DMS114 treated with DMSO at 0.1 percent for 48 hours (cell line): ENCODE measurements at regions not wholly inside any gene's neighbourhood (a gene's known extent, or its start where the extent isn't known, plus 50 kb on each side); places are given as distances from the start of the nearest gene placed in this dataset.

Experiments
- DNase-seq: peaks from one replicate; lab custom pipeline; 2025; ENCODE audit not compliant: unreplicated experiment; lab: John Stamatoyannopoulos, UW

DNA sequence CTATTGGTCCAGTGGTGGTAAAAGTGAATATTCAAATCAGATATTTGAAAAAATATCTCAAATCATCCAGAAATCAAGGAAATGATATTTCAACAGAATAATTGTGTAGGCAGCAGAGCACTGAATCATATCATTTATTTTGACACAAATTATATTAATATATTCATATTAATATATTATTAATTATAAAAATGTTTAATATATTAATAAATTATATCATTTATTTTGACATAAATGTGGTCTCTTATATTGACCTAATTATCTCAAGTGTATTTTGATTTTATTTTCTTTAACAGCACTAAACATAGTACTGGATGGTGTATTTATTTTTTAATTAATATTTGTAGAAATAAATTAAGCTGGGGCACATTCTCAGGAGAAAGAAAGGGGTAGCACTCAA, 257.7 kb upstream of the THBS1 start:
- DNase-seq = no peak

GRCh38 chr15:39323706-39324105, 257.2 kb upstream of the THBS1 start:
- DNase-seq = no peak

GRCh38 chr15:39326306-39326975, 254.4 kb upstream of the THBS1 start:
- no peak for DNase-seq

- DNase-seq = no peak
Observed at GRCh38 chr15:39327005-39327730, 253.7 kb upstream of the THBS1 start.

DNA sequence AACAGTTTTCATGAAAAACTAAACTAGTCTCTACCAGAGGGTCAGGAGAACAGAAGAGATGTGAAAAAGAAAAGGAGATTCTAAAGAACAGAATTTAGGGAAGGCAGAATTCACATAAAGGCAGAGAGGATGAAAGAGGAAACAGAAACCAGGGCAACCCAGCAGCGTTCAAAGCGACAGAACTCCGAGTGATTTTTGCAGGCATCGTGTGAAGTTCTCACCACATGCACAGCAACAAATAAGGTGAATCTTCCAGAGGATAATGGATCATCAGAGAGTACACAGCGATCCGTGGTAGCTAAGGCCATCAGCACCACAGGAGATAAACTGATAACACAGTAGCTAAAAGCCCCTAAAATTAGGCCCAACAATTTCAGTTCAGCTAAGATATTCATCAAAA, 250.8 kb upstream of the THBS1 start:
- no peak for DNase-seq

DNA sequence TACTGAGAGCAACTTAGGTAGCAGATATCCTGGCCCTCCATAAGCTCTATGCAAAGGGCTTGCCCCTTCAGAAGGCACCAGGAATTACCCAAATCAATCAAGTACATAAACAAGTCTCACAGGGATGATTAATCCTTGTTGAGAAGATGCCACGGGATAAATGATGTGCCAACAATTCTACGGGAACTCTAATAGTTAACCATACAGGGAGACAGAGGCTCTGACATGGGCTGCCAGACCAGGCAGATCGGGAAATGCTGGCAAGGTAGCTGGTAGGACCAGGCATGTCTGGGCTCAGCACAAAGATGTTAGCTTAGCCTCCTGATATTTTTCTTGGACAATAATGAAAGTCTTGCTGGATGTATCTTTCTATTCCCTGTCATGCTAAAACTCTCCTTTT, 249.3 kb upstream of the THBS1 start:
- DNase-seq = no peak

- DNase-seq = no peak
Observed at GRCh38 chr15:39332846-39333245, 248.0 kb upstream of the THBS1 start.

DNA sequence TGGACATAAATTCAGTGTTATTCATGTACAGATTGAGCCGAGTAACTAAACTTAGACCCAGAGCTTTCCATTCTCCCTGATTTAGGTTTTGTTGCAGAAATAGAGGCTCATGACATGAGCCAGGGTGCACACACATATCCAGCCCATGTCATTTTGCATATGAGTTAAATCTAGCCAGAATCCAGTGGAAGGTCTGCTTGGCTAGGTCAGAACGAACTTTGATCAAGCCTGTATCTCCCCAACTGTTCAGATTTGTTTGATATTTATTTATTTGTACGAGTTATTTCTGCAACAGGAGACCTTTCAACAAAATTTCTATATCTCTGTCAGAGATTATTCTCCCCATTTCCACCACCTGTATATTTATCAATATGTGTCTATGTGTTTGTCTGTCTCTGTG, 247.5 kb upstream of the THBS1 start:
- no peak for DNase-seq

GRCh38 chr15:39333896-39334295, 247.0 kb upstream of the THBS1 start:
- DNase-seq = no peak

DNA sequence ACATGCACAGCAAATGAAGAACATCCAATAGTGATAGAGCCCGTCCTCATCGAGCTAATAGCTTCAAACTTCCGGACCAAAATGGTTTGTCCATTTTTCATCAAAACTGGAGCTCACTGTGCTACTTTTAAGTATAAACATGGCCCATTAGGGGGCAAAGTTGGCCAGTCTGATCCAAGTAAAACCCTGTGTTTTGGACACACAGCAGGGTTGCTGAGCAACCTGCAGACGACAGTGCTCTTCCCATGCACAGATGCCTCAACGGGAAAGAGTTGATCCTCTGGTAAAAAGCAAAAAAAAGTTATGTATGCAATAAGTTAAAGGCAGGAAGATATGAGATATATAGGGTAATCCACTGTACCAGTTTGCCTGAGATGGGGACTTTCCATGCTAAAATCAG, 244.0 kb upstream of the THBS1 start:
- DNase-seq = no peak

DNA sequence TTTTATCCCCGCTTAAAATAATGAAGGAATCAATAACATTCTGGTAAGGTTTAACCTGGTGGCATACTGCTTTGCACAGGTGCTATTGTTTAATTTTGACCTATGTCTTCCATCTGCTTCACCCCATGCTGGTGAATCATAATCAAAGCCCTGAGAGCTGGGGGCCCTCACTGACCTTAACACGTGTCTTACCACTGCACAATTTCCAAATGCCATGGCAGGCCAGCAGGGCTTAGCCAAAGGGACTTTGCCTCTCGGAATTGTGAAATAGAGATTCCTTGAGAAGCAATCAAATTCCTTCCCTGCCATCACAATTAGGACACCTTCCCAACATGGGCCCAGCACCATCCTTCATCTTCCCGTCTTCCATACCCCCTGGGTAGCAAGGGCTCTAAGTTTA, 242.6 kb upstream of the THBS1 start:
- DNase-seq = no peak

DNA sequence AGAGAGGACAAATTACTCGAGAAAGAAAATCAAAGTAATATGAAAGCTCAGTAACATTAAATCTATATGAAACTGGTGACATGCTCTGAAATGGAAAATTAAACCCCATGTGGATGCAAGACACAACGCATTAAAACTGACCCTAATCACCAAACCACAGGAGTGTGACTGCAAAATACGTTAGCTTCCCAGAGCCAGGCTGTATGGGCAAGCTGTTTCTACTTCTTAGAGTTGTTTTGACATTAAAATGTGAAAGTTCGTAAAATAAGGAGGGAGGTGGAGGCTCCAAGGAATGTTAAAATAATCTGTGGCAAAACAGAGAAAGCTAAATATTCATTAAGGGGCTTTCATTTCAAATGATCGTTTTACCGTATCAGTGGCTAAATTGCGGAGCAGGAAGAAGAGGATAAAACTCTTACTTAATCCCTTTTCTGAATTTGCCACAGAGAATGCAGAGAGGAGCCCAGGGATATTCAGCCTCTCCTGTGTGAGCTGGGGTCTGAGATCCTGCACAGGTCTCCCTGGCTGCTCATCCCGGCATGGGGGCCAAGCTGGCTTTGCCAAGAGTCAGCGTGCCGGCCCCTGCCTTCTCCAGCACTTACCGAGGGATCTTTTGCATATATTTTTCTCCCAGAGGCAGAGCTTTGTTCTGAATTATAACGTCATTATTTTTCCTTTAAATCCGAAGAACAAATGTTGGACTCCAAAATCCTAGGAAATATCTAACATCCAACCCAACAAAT, 239.8 kb upstream of the THBS1 start:
- DNase-seq = no peak

GRCh38 chr15:39344662-39345141, 236.2 kb upstream of the THBS1 start:
- DNase-seq = no peak

DNA sequence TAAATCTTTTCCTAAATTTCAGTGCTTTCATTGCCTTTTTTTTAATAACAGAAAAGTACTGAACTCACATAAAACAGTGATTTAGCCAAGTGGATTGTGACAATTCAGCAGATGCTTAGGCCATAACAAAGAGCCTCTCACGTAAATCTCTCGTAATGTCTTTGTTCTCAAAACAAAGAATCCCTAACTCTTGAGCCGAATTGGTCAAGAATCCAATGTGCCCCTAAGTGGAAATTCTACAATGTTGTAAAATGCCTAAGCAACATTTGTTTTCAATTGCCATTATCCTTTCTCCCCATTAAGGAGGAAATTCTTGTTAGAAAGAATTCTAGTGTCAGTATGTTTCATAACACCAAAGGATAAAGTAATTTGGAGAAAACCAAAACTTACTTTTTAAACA, 235.7 kb upstream of the THBS1 start:
- DNase-seq = no peak

- no peak for DNase-seq
Observed at GRCh38 chr15:39347453-39347852, 233.4 kb upstream of the THBS1 start.

GRCh38 chr15:39350785-39351184, 230.1 kb upstream of the THBS1 start:
- DNase-seq = no peak

DNA sequence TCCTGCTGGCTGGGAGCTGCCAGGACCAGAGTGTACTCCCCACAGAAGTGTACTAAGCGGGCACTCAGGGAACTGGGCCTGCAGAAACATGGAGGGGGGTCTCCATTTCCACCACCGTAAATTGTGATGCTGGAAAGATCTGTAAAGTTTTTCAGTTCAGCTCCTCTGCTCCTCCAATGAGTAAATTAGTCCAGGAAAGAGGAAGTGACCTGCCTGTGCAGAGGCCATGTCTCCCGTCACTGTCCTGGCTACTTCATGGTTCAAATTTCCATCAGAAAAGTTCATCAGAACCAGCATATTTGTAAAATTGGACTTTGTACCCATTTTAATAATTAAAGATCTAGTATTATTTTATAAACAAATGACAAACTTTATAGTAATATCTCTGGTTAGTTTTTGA, 226.7 kb upstream of the THBS1 start:
- DNase-seq = no peak

DNA sequence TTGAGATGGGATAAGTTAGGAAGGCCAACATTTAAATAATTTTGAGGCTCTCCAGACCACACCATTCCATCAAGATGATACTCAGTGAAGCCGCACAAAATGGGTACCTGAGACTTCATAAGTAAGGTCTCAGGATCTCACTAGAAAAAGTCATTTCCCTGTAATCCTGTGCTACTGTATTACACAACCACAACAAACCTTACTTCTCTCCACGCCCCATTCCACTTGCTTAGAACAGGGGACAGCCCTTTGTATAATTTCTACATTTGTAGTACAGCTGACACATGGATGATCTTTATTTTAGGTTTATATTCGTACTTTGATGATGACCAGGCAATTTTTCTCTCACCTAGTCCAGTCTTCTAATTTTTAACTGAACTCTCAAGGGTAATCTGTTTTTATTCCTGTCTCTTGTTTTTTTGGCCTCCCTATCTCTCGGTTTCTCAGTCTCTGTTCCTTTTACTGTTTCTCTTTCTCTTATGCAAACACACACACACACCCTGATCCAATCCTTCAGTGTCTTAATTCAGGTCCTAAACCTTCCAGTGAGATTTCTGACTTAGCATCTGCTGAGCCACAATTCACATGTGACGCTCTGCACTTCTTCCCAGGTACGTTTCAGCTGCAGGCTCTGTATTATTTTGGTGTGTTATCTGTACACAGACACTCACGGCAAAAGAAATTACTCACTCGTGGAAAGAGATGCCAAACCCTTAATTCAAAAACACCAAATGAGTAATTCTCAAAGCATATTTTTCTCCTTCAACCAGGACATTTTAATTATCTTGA, 223.2 kb upstream of the THBS1 start:
- no peak for DNase-seq

GRCh38 chr15:39358441-39359041, 222.3 kb upstream of the THBS1 start:
- no peak for DNase-seq

- DNase-seq = no peak
Observed at GRCh38 chr15:39359771-39360170, 221.1 kb upstream of the THBS1 start.

- no peak for DNase-seq
Observed at GRCh38 chr15:39360452-39360851, 220.4 kb upstream of the THBS1 start.
